Ascending aorta (tissue), 2 donors: ENCODE measurements at regions not wholly inside any gene's neighbourhood (a gene's known extent, or its start where the extent isn't known, plus 50 kb on each side); places are given as distances from the start of the nearest gene placed in this dataset.
A peak's percentile ranks its signal among the peaks of the same experiment; 100 is the strongest.

Experiments used
- DNase-seq, 2 donors: peaks; one replicate each; pipeline ENCODE4 v3.0.0-alpha.2; 2019; ENCODE audit warnings: low spot score in 2 of 2
- H3K27ac ChIP-seq, 2 donors: fragments of 200-600 bp; sonication (generic); one replicate each; pipeline ENCODE4 v1.5.1; 2016 to 2017; ENCODE audit warnings: mild to moderate bottlenecking in 1 of 2
- H3K27me3 ChIP-seq: fragments of 200-600 bp; sonication (generic); one replicate; pipeline ENCODE4 v1.5.1; 2017
- H3K36me3 ChIP-seq, 2 donors: fragments of 200-600 bp; sonication (generic); one replicate each; pipeline ENCODE4 v1.5.1; 2016
- H3K4me1 ChIP-seq, 2 donors: fragments of 200-600 bp; sonication (generic); one replicate each; pipeline ENCODE4 v1.5.1; 2016 to 2017; ENCODE audit warnings: mild to moderate bottlenecking in 1 of 2
- H3K4me3 ChIP-seq, 2 donors: fragments of 200-600 bp; sonication (generic); one replicate each; pipeline ENCODE4 v1.5.1; 2016 to 2017; ENCODE audit warnings: mild to moderate bottlenecking in 1 of 2
- H3K9me3 ChIP-seq, 2 donors: fragments of 200-600 bp; sonication (generic); one replicate each; pipeline ENCODE4 v1.5.1; 2016
- CTCF ChIP-seq, 3 experiments: fragments of 200-600 bp in 2 of 3; fragments of 450-650 bp in 1 of 3; sonication (generic) in 2 of 3; IDR thresholded peaks; one replicate each; pipeline ENCODE4 v1.5.1; 2016 to 2019; ENCODE audit warnings: antibody characterized with exemption in 3 of 3, mild to moderate bottlenecking in 1 of 3, moderate library complexity in 1 of 3
- intact Hi-C: fragments of 100-400 bp; cut with DNase I; formaldehyde crosslinking; loops from one replicate; pipeline ENCODE4 v1.15.1; 2023

DNA sequence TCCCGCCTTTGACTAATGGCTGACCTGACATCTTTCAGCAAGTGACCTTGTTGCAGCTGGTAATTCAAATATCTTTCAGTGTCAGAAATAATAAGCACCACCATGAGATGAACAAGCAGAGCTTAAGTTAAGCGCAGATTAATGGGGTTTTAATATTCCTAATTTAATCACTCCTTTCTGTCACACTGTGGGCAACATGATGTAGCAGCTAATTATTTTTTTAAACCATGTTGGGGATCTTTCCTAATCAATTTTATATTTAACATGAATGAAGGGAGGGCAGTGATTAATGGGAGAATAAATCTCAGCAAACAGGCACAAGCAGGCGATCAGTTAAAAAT, 353.6 kb upstream of the TNRC6C start:
- Histone ChIP-seq H3K4me3 (no peak overlapping the region), H3K4me1 (peaks cover 23 to 40% of the 10 kb centered on the region in 2 donors), H3K27me3 (no peaks in the 10 kb centered on the region), H3K9me3 (no peaks in the 10 kb centered on the region), H3K36me3 (no peaks in the 10 kb centered on the region), H3K27ac (peak overlapping the region; percentile 98 to 99)
- TF ChIP-seq CTCF (IDR thresholded peaks at IDR 0.05) = no peak
- DNase-seq = no peak
- intact Hi-C loops = loop anchor here (5.0 kb wide), 4 partner anchors 183 to 567 kb away; no protein-coding TSS in a partner anchor

DNA sequence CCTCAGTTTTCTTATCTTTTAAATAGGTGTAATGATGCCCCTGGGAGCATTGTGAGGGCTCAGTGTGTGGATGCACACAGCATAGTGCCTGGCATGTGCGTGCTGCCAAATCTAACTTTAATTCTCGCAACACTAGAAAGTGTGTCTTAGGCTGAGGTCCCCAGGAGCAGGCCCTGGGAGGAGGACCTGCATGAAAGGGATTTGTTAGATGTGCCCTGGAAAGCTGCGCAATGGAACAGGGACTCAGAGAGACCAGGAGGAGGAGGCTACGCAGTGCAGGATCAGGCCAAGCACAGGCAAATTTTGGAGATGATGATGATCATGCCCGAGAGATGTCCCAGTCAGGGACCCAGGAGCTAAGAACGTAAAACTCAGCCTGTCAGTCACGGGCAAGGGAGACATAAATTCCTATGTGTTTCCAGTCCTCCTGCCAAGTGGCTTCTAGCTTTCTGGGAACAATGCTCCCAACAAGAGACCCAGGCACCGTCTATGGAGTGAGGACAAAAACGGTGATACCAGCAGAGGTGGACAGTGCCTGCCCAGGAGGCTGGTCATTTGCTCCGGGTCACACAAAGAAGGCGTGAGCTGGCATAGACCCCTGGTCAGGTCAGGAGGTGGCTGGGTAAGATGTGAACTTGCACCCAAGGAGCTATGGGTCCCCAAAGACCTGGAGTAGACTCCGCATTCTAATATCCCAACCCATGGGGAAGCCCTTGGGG, 352.2 kb upstream of the TNRC6C start:
- peaks cover 13 to 31% of the 10 kb centered on the region in 2 donors for H3K4me1 ChIP-seq
- no peak overlapping the region for H3K4me3 ChIP-seq
- no peaks in the 10 kb centered on the region for H3K9me3 ChIP-seq
- H3K27me3 ChIP-seq = no peaks in the 10 kb centered on the region
- DNase-seq = peak in 1 of 2 donors; percentile 45
- TF ChIP-seq CTCF (IDR thresholded peaks at IDR 0.05) = no peak
- intact Hi-C loops = no loop called here
- H3K36me3 ChIP-seq = no peaks in the 10 kb centered on the region
- H3K27ac ChIP-seq = peak overlapping the region; percentile 26 to 99

- H3K9me3 ChIP-seq = no peaks in the 10 kb centered on the region
- DNase-seq = no peak
- peak overlapping the region in 1 of 2 donors; percentile 99 for H3K27ac ChIP-seq
- no peak overlapping the region for H3K4me3 ChIP-seq
- intact Hi-C loops = no loop called here
- TF ChIP-seq CTCF (IDR thresholded peaks at IDR 0.05) = no peak
- H3K36me3 ChIP-seq = no peaks in the 10 kb centered on the region
- H3K4me1 ChIP-seq = peaks cover 10 to 27% of the 10 kb centered on the region in 2 donors
- H3K27me3 ChIP-seq = no peaks in the 10 kb centered on the region
Measured at GRCh38 chr17:77606865-77607210, 351.7 kb upstream of the TNRC6C start.

DNA sequence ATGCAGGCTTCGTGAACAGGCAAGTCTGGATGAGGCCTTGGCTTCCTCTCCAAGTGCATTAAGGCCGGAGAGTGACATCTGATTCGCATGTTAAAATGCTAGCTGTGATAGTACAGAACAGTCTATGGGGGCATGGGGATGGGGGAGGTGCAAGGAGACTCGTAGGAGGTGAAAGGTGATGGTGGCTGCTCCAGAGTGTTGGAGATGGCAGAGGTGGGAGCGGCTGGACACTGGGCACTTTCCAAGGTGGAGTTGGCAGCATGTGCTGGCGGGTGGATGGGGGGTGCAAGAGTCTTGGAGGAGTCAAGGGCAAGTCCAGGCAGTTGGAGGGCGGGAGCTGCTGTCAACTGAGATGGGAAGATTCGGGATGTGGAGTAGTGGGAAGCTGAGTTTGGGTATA, 350.9 kb upstream of the TNRC6C start:
- TF ChIP-seq CTCF (IDR thresholded peaks at IDR 0.05) = no peak
- no peak overlapping the region for H3K27ac ChIP-seq
- peaks cover 9 to 25% of the 10 kb centered on the region in 2 donors for H3K4me1 ChIP-seq
- H3K9me3 ChIP-seq = no peaks in the 10 kb centered on the region
- H3K36me3 ChIP-seq = no peaks in the 10 kb centered on the region
- peak in 1 of 2 donors; percentile 60 for DNase-seq
- H3K27me3 ChIP-seq = no peaks in the 10 kb centered on the region
- H3K4me3 ChIP-seq = no peak overlapping the region
- intact Hi-C loops = no loop called here

GRCh38 chr17:77608431-77608830, 350.1 kb upstream of the TNRC6C start:
- TF ChIP-seq CTCF (IDR thresholded peaks at IDR 0.05) = no peak

More at GRCh38 chr17:77608431-77608830, 350.1 kb upstream of the TNRC6C start:
- H3K36me3 ChIP-seq = no peaks in the 10 kb centered on the region
- peaks cover 3 to 17% of the 10 kb centered on the region in 2 donors for H3K4me1 ChIP-seq
- intact Hi-C loops = no loop called here
- H3K9me3 ChIP-seq = no peaks in the 10 kb centered on the region
- no peak overlapping the region for H3K4me3 ChIP-seq
- no peaks in the 10 kb centered on the region for H3K27me3 ChIP-seq
- no peak for DNase-seq
- no peak overlapping the region for H3K27ac ChIP-seq
